Lower leg skin (tissue), 3 donors: ENCODE measurements at regions not wholly inside any gene's neighbourhood (a gene's known extent, or its start where the extent isn't known, plus 50 kb on each side); places are given as distances from the start of the nearest gene placed in this dataset.

Experiments used
- CTCF ChIP-seq, 3 donors: fragments of 450-650 bp; IDR thresholded peaks; one replicate each; pipeline ENCODE4 v1.5.1; 2016; ENCODE audit warnings: antibody characterized with exemption in 3 of 3, mild to moderate bottlenecking in 3 of 3, moderate library complexity in 2 of 3
- POLR2A ChIP-seq, 2 donors: fragments of 450-650 bp; IDR thresholded peaks; one replicate each; pipeline ENCODE4 v1.6.1; 2016 to 2017; ENCODE audit warnings: antibody characterized with exemption in 2 of 2, mild to moderate bottlenecking in 1 of 2, moderate library complexity in 1 of 2

GRCh38 chr4:13208558-13209193 lies 275.5 kb downstream of the RAB28 start:
- no peak for TF ChIP-seq POLR2A (IDR thresholded peaks at IDR 0.05)
- no peak for TF ChIP-seq CTCF (IDR thresholded peaks at IDR 0.05)
